GM12878 (cell line): ENCODE measurements at regions not wholly inside any gene's neighbourhood (a gene's known extent, or its start where the extent isn't known, plus 50 kb on each side); places are given as distances from the start of the nearest gene placed in this dataset.

Experiments
- ATAC-seq: fragments of 200-7000 bp; cut with Tn5 transposase; 3 replicates; pipeline ENCODE4 v1.9.1; 2020; ENCODE audit warnings: mild to moderate bottlenecking, moderate library complexity
- BruUV-seq: library from RNA; stranded (reverse); fragments of 400-500 nt; replicated peaks from 2 replicates; lab custom pipeline; 2021; lab: Mats Ljungman, UMichigan
- CTCF ChIA-PET: fragments of 300-600 bp; sonication (Branson Sonifier 250); formaldehyde crosslinking; extraction: SDS; loops from one replicate; lab custom pipeline; 2021; ENCODE audit warnings: inconsistent platforms; lab: Yijun Ruan, JAX
- POLR2A ChIA-PET: fragments of 350-600 bp; formaldehyde crosslinking; extraction: SDS; loops from one replicate; lab custom pipeline; 2021; ENCODE audit warnings: inconsistent platforms; lab: Charles Lee
- RAD21 ChIA-PET: fragments of 300-600 bp; sonication (Branson Sonifier 250); formaldehyde crosslinking; loops from one replicate; lab custom pipeline; 2023; ENCODE audit warnings: antibody characterized with exemption; ENCODE audit not compliant: unreplicated experiment; lab: Charles Lee
- SMC1A ChIA-PET: fragments of 300-600 bp; sonication (Branson Sonifier 250); formaldehyde crosslinking; loops from one replicate; lab custom pipeline; 2023; ENCODE audit not compliant: unreplicated experiment, uncharacterized antibody; lab: Charles Lee
- DNase-seq: peaks from one replicate; pipeline ENCODE4 v3.0.0-alpha.2; 2011; ENCODE audit warnings: low read depth, low spot score
- FAIRE-seq: peaks from 3 replicates; lab custom pipeline; 2011; peaks lifted over from hg19 to GRCh38; lab: Jason Lieb, UNC
- H2AFZ ChIP-seq: 2 replicates; pipeline ENCODE4 v1.6.0; 2011; ENCODE audit warnings: low read depth, low read length, control low read depth; ENCODE audit not compliant: control insufficient read depth
- H3K27ac ChIP-seq: 2 replicates; pipeline ENCODE4 v1.5.1; 2011; ENCODE audit warnings: control low read depth; ENCODE audit not compliant: control insufficient read depth, insufficient read depth
- H3K27me3 ChIP-seq, 2 experiments: replicated peaks in 1 of 2; 2 replicates each; pipeline versions ENCODE4 v1.6.0 to v1.6.1; 2011; ENCODE audit warnings: low read length in 1 of 2; ENCODE audit not compliant: control insufficient read depth in 2 of 2, insufficient read depth in 2 of 2
- H3K36me3 ChIP-seq, 2 experiments: 2 replicates each; pipeline ENCODE4 v1.5.1; 2011; ENCODE audit warnings: low read length in 1 of 2; ENCODE audit not compliant: control insufficient read depth in 2 of 2, insufficient read depth in 2 of 2
- H3K4me1 ChIP-seq: 2 replicates; pipeline ENCODE4 v1.6.1; 2011; ENCODE audit warnings: mild to moderate bottlenecking, low read length, moderate library complexity, mixed read lengths; ENCODE audit not compliant: control insufficient read depth, insufficient read depth
- H3K4me2 ChIP-seq: 2 replicates; pipeline ENCODE4 v1.6.0; 2011; ENCODE audit warnings: control low read depth; ENCODE audit not compliant: control insufficient read depth, insufficient read depth
- H3K4me3 ChIP-seq: fragments of 200-600 bp; sonication (generic); 2 replicates; pipeline ENCODE4 v1.5.1; 2016
- H3K79me2 ChIP-seq: 2 replicates; pipeline ENCODE4 v1.6.0; 2011; ENCODE audit warnings: low read length; ENCODE audit not compliant: control insufficient read depth, insufficient read depth
- H3K9ac ChIP-seq: 2 replicates; pipeline ENCODE4 v1.8.0; 2011; ENCODE audit warnings: low read length, control low read depth, mixed read lengths; ENCODE audit not compliant: control insufficient read depth, insufficient read depth
- H3K9me3 ChIP-seq: replicated peaks from 3 replicates; pipeline ENCODE4 v1.5.1; 2011; ENCODE audit warnings: mild to moderate bottlenecking, low read length; ENCODE audit not compliant: control insufficient read depth, insufficient read depth
- H4K20me1 ChIP-seq: 2 replicates; pipeline ENCODE4 v1.6.0; 2011; ENCODE audit not compliant: control insufficient read depth, insufficient read depth
- BMI1 ChIP-seq: fragments of 450-650 bp; IDR thresholded peaks from 2 replicates; pipeline ENCODE4 v1.6.1; 2016; ENCODE audit warnings: mild to moderate bottlenecking, moderate library complexity, borderline replicate concordance
- BRCA1 ChIP-seq: IDR thresholded peaks from 2 replicates; pipeline ENCODE4 v1.6.1; 2011; ENCODE audit warnings: low read depth, low read length, improper control_type of control experiment
- MTA2 ChIP-seq: fragments of 450-650 bp; IDR thresholded peaks from 2 replicates; pipeline ENCODE4 v1.6.1; 2016; ENCODE audit warnings: low read depth, mild to moderate bottlenecking, moderate library complexity
- MTA3 ChIP-seq: IDR thresholded peaks from 2 replicates; pipeline ENCODE4 v1.6.1; 2012; ENCODE audit warnings: low read length, inconsistent platforms, borderline replicate concordance
- MYB ChIP-seq: fragments of 150-350 bp; IDR thresholded peaks from 2 replicates; pipeline ENCODE4 v1.6.1; 2014; ENCODE audit warnings: mild to moderate bottlenecking, low read depth, low read length, borderline replicate concordance
- NFIC ChIP-seq: IDR thresholded peaks from 2 replicates; pipeline ENCODE4 v1.6.1; 2012; ENCODE audit warnings: low read depth, mild to moderate bottlenecking, inconsistent platforms, low read length, moderate library complexity
- NRF1 ChIP-seq: conservative IDR thresholded peaks from 2 replicates; pipeline ENCODE4 v1.6.1; 2011; ENCODE audit warnings: mild to moderate bottlenecking, low read depth, low read length, improper control_type of control experiment
- RB1 ChIP-seq: fragments of 450-650 bp; formaldehyde crosslinking; IDR thresholded peaks from 2 replicates; pipeline ENCODE4 v1.6.1; 2017; ENCODE audit warnings: mild to moderate bottlenecking, borderline replicate concordance
- RELA ChIP-seq: fragments of 450-650 bp; IDR thresholded peaks from 2 replicates; pipeline ENCODE4 v1.8.0; 2014; ENCODE audit warnings: borderline replicate concordance; ENCODE audit not compliant: partially characterized antibody
- SUZ12 ChIP-seq: fragments of 200-600 bp; sonication (generic); IDR thresholded peaks from one replicate; pipeline ENCODE4 v1.6.1; 2018; ENCODE audit warnings: antibody characterized with exemption, mild to moderate bottlenecking; ENCODE audit not compliant: unreplicated experiment
- WRNIP1 ChIP-seq: IDR thresholded peaks from 2 replicates; pipeline ENCODE4 v1.6.1; 2011; ENCODE audit warnings: low read depth, low read length, improper control_type of control experiment, borderline replicate concordance
- WGBS: methylation state at CpG from one replicate; pipeline ENCODE4 v1.1.6; 2016; ENCODE audit warnings: low lambda C conversion rate; ENCODE audit not compliant: insufficient replicate concordance, insufficient coverage; ENCODE audit errors: missing lambda C conversion rate; 5-methylcytosine and 5-hydroxymethylcytosine counted together
- in situ Hi-C: fragments of 300-500 bp; cut with MboI; formaldehyde crosslinking; loops from 9 replicates; pipeline ENCODE4 v1.14.3; 2018; ENCODE audit warnings: mixed read lengths
- intact Hi-C: fragments of 100-400 bp; cut with micrococcal nuclease; formaldehyde crosslinking; loops from one replicate; pipeline ENCODE4 v1.14.2; 2022; ENCODE audit not compliant: unreplicated experiment
- TF ChIP-seq, protein P1 (sequence below), 3 experiments: IDR thresholded peaks in 2 of 3; conservative IDR thresholded peaks in 1 of 3; 2 replicates each; pipeline ENCODE4 v1.5.1; 2011; ENCODE audit warnings: low read depth in 3 of 3, low read length in 3 of 3, mild to moderate bottlenecking in 3 of 3, control low read depth in 2 of 3, moderate library complexity in 2 of 3, inconsistent platforms in 1 of 3, mixed read lengths in 1 of 3; ENCODE audit not compliant: control insufficient read depth in 2 of 3, insufficient read depth in 1 of 3; ENCODE audit errors: extremely low read depth in 1 of 3
- TF ChIP-seq, protein P2 (sequence below): IDR thresholded peaks from 2 replicates; pipeline ENCODE4 v1.6.1; 2012; ENCODE audit warnings: low read length, inconsistent platforms
- TF ChIP-seq, protein P3 (sequence below): fragments of 450-650 bp; IDR thresholded peaks from 2 replicates; pipeline ENCODE4 v1.6.1; 2018; ENCODE audit warnings: borderline replicate concordance, mild to moderate bottlenecking; ENCODE audit not compliant: partially characterized antibody
- TF ChIP-seq, protein P4 (sequence below): fragments of 450-650 bp; formaldehyde crosslinking; IDR thresholded peaks from 2 replicates; pipeline ENCODE4 v1.4.0; 2022; ENCODE audit warnings: mild to moderate bottlenecking, moderate library complexity

DNA sequence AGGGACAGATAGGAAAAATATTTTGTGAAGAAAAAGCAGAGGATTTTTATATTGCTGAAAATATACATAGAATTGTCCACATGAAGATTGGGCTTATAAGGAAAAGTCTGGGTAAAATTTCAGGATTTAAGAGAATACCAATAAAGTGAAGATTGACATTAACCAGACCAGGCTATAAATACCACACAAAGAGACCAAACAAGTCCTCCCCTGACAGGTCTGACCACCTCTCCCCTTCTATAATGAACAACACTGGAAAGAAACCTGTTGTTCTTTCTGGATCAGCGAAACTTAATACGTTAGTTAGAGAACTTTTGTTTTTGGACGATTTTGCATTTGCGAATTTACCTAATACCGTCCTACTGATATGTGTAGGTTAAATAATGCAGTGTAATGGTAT, 138.3 kb downstream of the ISL1 start:
- TF ChIP-seq BRCA1 (no peak), NFIC (no peak), WRNIP1 (no peak), RB1 (no peak), MYB (no peak), SUZ12 (no peak), MTA3 (no peak), BMI1 (no peak), RELA (no peak), MTA2 (no peak), NRF1 (no peak)
- TF ChIP-seq, protein P1, sequence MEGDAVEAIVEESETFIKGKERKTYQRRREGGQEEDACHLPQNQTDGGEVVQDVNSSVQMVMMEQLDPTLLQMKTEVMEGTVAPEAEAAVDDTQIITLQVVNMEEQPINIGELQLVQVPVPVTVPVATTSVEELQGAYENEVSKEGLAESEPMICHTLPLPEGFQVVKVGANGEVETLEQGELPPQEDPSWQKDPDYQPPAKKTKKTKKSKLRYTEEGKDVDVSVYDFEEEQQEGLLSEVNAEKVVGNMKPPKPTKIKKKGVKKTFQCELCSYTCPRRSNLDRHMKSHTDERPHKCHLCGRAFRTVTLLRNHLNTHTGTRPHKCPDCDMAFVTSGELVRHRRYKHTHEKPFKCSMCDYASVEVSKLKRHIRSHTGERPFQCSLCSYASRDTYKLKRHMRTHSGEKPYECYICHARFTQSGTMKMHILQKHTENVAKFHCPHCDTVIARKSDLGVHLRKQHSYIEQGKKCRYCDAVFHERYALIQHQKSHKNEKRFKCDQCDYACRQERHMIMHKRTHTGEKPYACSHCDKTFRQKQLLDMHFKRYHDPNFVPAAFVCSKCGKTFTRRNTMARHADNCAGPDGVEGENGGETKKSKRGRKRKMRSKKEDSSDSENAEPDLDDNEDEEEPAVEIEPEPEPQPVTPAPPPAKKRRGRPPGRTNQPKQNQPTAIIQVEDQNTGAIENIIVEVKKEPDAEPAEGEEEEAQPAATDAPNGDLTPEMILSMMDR (IDR thresholded peaks at IDR 0.05 in 2 of 3, conservative IDR thresholded peaks at IDR 0.05 in 1 of 3; ENCODE audit: control insufficient read depth in 2 of 3, extremely low read depth in 1 of 3, insufficient read depth in 1 of 3, low read depth in 3 of 3, low read length in 3 of 3): no peak
- TF ChIP-seq, protein P2, sequence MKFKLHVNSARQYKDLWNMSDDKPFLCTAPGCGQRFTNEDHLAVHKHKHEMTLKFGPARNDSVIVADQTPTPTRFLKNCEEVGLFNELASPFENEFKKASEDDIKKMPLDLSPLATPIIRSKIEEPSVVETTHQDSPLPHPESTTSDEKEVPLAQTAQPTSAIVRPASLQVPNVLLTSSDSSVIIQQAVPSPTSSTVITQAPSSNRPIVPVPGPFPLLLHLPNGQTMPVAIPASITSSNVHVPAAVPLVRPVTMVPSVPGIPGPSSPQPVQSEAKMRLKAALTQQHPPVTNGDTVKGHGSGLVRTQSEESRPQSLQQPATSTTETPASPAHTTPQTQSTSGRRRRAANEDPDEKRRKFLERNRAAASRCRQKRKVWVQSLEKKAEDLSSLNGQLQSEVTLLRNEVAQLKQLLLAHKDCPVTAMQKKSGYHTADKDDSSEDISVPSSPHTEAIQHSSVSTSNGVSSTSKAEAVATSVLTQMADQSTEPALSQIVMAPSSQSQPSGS: no peak
- TF ChIP-seq, protein P3, sequence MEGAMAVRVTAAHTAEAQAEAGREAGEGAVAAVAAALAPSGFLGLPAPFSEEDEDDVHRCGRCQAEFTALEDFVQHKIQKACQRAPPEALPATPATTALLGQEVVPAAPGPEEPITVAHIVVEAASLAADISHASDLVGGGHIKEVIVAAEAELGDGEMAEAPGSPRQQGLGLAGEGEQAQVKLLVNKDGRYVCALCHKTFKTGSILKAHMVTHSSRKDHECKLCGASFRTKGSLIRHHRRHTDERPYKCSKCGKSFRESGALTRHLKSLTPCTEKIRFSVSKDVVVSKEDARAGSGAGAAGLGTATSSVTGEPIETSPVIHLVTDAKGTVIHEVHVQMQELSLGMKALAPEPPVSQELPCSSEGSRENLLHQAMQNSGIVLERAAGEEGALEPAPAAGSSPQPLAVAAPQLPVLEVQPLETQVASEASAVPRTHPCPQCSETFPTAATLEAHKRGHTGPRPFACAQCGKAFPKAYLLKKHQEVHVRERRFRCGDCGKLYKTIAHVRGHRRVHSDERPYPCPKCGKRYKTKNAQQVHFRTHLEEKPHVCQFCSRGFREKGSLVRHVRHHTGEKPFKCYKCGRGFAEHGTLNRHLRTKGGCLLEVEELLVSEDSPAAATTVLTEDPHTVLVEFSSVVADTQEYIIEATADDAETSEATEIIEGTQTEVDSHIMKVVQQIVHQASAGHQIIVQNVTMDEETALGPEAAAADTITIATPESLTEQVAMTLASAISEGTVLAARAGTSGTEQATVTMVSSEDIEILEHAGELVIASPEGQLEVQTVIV: no peak
- TF ChIP-seq, protein P4, sequence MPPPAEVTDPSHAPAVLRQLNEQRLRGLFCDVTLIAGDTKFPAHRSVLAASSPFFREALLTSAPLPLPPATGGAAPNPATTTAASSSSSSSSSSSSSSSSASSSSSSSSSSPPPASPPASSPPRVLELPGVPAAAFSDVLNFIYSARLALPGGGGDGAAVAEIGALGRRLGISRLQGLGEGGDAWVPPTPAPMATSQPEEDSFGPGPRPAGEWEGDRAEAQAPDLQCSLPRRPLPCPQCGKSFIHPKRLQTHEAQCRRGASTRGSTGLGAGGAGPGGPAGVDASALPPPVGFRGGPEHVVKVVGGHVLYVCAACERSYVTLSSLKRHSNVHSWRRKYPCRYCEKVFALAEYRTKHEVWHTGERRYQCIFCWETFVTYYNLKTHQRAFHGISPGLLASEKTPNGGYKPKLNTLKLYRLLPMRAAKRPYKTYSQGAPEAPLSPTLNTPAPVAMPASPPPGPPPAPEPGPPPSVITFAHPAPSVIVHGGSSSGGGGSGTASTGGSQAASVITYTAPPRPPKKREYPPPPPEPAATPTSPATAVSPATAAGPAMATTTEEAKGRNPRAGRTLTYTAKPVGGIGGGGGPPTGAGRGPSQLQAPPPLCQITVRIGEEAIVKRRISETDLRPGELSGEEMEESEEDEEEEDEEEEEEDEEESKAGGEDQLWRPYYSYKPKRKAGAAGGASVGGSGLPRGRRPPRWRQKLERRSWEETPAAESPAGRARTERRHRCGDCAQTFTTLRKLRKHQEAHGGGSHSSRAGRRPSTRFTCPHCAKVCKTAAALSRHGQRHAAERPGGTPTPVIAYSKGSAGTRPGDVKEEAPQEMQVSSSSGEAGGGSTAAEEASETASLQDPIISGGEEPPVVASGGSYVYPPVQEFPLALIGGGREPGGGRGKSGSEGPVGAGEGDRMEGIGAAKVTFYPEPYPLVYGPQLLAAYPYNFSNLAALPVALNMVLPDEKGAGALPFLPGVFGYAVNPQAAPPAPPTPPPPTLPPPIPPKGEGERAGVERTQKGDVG (CRISPR knock-in tag): no peak
- DNase-seq: no peak
- Histone ChIP-seq H2AFZ (no peak overlapping the region), H3K27me3 (no peaks in the 10 kb centered on the region), H3K4me3 (no peak overlapping the region), H3K27ac (no peak overlapping the region), H3K9me3 (no peaks in the 10 kb centered on the region), H3K4me2 (no peak overlapping the region), H3K79me2 (no peaks in the 10 kb centered on the region), H3K36me3 (no peaks in the 10 kb centered on the region), H4K20me1 (no peaks in the 10 kb centered on the region), H3K4me1 (no peaks in the 10 kb centered on the region), H3K9ac (no peak overlapping the region)
- CTCF ChIA-PET: no interaction called here
- SMC1A ChIA-PET: no interaction called here
- intact Hi-C loops (no loop called here), in situ Hi-C loops (no loop called here)
- POLR2A ChIA-PET: no interaction called here
- no peak for ATAC-seq
- FAIRE-seq: no peak
- RAD21 ChIA-PET: no interaction called here
- BruUV-seq: no TSS peak
- WGBS: 48% methylated on average over 5 of the region's 5 CpGs
